ENCODE measurements at regions not wholly inside any gene's neighbourhood (a gene's known extent, or its start where the extent isn't known, plus 50 kb on each side); places are given as distances from the start of the nearest gene placed in this dataset.

GRCh38 chr4:13171292-13172057, 312.7 kb downstream of the RAB28 start:
- Mint-ChIP-seq H3K27ac (no peak overlapping the region), H3K27me3 (ENCODE audit: low read depth) (no peaks in the 10 kb centered on the region), H3K4me1 (ENCODE audit: low read depth) (no peaks in the 10 kb centered on the region), H3K9me3 (no peaks in the 10 kb centered on the region), H3K4me3 (ENCODE audit: low read depth) (no peak overlapping the region), H3K36me3 (ENCODE audit: low read depth) (no peaks in the 10 kb centered on the region)
- no peak for DNase-seq (ENCODE audit: low spot score)
- intact Hi-C loops (cut with micrococcal nuclease), result no loop called here

GRCh38 chr4:13169731-13170525, 314.2 kb downstream of the RAB28 start:
- intact Hi-C loops (cut with micrococcal nuclease), result no loop called here
- no peak for DNase-seq (ENCODE audit: low spot score)
- no peak overlapping the region for H3K27ac Mint-ChIP-seq
- no peaks in the 10 kb centered on the region for H3K9me3 Mint-ChIP-seq
- H3K4me1 Mint-ChIP-seq (ENCODE audit: low read depth), result no peaks in the 10 kb centered on the region
- H3K27me3 Mint-ChIP-seq (ENCODE audit: low read depth), result no peaks in the 10 kb centered on the region
- H3K4me3 Mint-ChIP-seq (ENCODE audit: low read depth), result no peak overlapping the region
- no peaks in the 10 kb centered on the region for H3K36me3 Mint-ChIP-seq (ENCODE audit: low read depth)

GRCh38 chr4:13168326-13168725, 315.8 kb downstream of the RAB28 start:
- Mint-ChIP-seq H3K27ac (no peak overlapping the region), H3K9me3 (no peaks in the 10 kb centered on the region), H3K36me3 (ENCODE audit: low read depth) (no peaks in the 10 kb centered on the region), H3K27me3 (ENCODE audit: low read depth) (no peaks in the 10 kb centered on the region), H3K4me1 (ENCODE audit: low read depth) (no peaks in the 10 kb centered on the region), H3K4me3 (ENCODE audit: low read depth) (no peak overlapping the region)
- intact Hi-C loops (cut with micrococcal nuclease), result no loop called here
- DNase-seq (ENCODE audit: low spot score), result no peak

GRCh38 chr4:13166214-13166613, 317.9 kb downstream of the RAB28 start:
- Mint-ChIP-seq H3K4me1 (ENCODE audit: low read depth) (no peaks in the 10 kb centered on the region), H3K27ac (no peak overlapping the region), H3K9me3 (no peaks in the 10 kb centered on the region), H3K36me3 (ENCODE audit: low read depth) (no peaks in the 10 kb centered on the region), H3K27me3 (ENCODE audit: low read depth) (no peaks in the 10 kb centered on the region), H3K4me3 (ENCODE audit: low read depth) (no peak overlapping the region)
- DNase-seq (ENCODE audit: low spot score), result no peak
- intact Hi-C loops (cut with micrococcal nuclease), result no loop called here

- DNase-seq (ENCODE audit: low spot score), result no peak
- Mint-ChIP-seq H3K4me3 (ENCODE audit: low read depth) (no peak overlapping the region), H3K36me3 (ENCODE audit: low read depth) (no peaks in the 10 kb centered on the region), H3K4me1 (ENCODE audit: low read depth) (no peaks in the 10 kb centered on the region), H3K27ac (no peak overlapping the region), H3K9me3 (no peaks in the 10 kb centered on the region), H3K27me3 (ENCODE audit: low read depth) (no peaks in the 10 kb centered on the region)
- intact Hi-C loops (cut with micrococcal nuclease), result no loop called here
Measured at GRCh38 chr4:13164783-13165331, 319.3 kb downstream of the RAB28 start.

- intact Hi-C loops (cut with micrococcal nuclease), result no loop called here
- H3K36me3 Mint-ChIP-seq (ENCODE audit: low read depth), result no peaks in the 10 kb centered on the region
- no peaks in the 10 kb centered on the region for H3K9me3 Mint-ChIP-seq
- no peak for DNase-seq (ENCODE audit: low spot score)
- H3K27me3 Mint-ChIP-seq (ENCODE audit: low read depth), result no peaks in the 10 kb centered on the region
- H3K4me3 Mint-ChIP-seq (ENCODE audit: low read depth), result no peak overlapping the region
- H3K27ac Mint-ChIP-seq, result no peak overlapping the region
- H3K4me1 Mint-ChIP-seq (ENCODE audit: low read depth), result no peaks in the 10 kb centered on the region
Measured at GRCh38 chr4:13162886-13163285, 321.3 kb downstream of the RAB28 start.

- no peaks in the 10 kb centered on the region for H3K36me3 Mint-ChIP-seq (ENCODE audit: low read depth)
- intact Hi-C loops (cut with micrococcal nuclease), result no loop called here
- H3K4me1 Mint-ChIP-seq (ENCODE audit: low read depth), result no peaks in the 10 kb centered on the region
- no peaks in the 10 kb centered on the region for H3K27me3 Mint-ChIP-seq (ENCODE audit: low read depth)
- no peaks in the 10 kb centered on the region for H3K9me3 Mint-ChIP-seq
- no peak overlapping the region for H3K27ac Mint-ChIP-seq
- H3K4me3 Mint-ChIP-seq (ENCODE audit: low read depth), result no peak overlapping the region
- no peak for DNase-seq (ENCODE audit: low spot score)
Measured at GRCh38 chr4:13160920-13161319, 323.2 kb downstream of the RAB28 start.

- no peaks in the 10 kb centered on the region for H3K4me1 Mint-ChIP-seq (ENCODE audit: low read depth)
- no peaks in the 10 kb centered on the region for H3K9me3 Mint-ChIP-seq
- H3K36me3 Mint-ChIP-seq (ENCODE audit: low read depth), result no peaks in the 10 kb centered on the region
- no peak for DNase-seq (ENCODE audit: low spot score)
- intact Hi-C loops (cut with micrococcal nuclease), result no loop called here
- no peak overlapping the region for H3K27ac Mint-ChIP-seq
- H3K27me3 Mint-ChIP-seq (ENCODE audit: low read depth), result no peaks in the 10 kb centered on the region
- H3K4me3 Mint-ChIP-seq (ENCODE audit: low read depth), result no peak overlapping the region
Measured at GRCh38 chr4:13159041-13159620, 325.0 kb downstream of the RAB28 start.

GRCh38 chr4:13151194-13151593, 332.9 kb downstream of the RAB28 start:
- no peaks in the 10 kb centered on the region for H3K9me3 Mint-ChIP-seq
- intact Hi-C loops (cut with micrococcal nuclease), result no loop called here
- no peak for DNase-seq (ENCODE audit: low spot score)
- no peak overlapping the region for H3K27ac Mint-ChIP-seq
- no peak overlapping the region for H3K4me3 Mint-ChIP-seq (ENCODE audit: low read depth)
- no peaks in the 10 kb centered on the region for H3K27me3 Mint-ChIP-seq (ENCODE audit: low read depth)
- H3K4me1 Mint-ChIP-seq (ENCODE audit: low read depth), result no peaks in the 10 kb centered on the region
- no peaks in the 10 kb centered on the region for H3K36me3 Mint-ChIP-seq (ENCODE audit: low read depth)

- H3K9me3 Mint-ChIP-seq, result no peaks in the 10 kb centered on the region
- H3K36me3 Mint-ChIP-seq (ENCODE audit: low read depth), result no peaks in the 10 kb centered on the region
- no peaks in the 10 kb centered on the region for H3K4me1 Mint-ChIP-seq (ENCODE audit: low read depth)
- H3K27me3 Mint-ChIP-seq (ENCODE audit: low read depth), result no peaks in the 10 kb centered on the region
- H3K4me3 Mint-ChIP-seq (ENCODE audit: low read depth), result no peak overlapping the region
- no peak for DNase-seq (ENCODE audit: low spot score)
- intact Hi-C loops (cut with micrococcal nuclease), result no loop called here
- H3K27ac Mint-ChIP-seq, result no peak overlapping the region
Measured at GRCh38 chr4:13143222-13144070, 340.7 kb downstream of the RAB28 start.

GRCh38 chr4:13142726-13143125, 341.4 kb downstream of the RAB28 start:
- no peaks in the 10 kb centered on the region for H3K36me3 Mint-ChIP-seq (ENCODE audit: low read depth)
- H3K4me3 Mint-ChIP-seq (ENCODE audit: low read depth), result no peak overlapping the region
- no peaks in the 10 kb centered on the region for H3K9me3 Mint-ChIP-seq
- H3K4me1 Mint-ChIP-seq (ENCODE audit: low read depth), result no peaks in the 10 kb centered on the region
- H3K27ac Mint-ChIP-seq, result no peak overlapping the region
- H3K27me3 Mint-ChIP-seq (ENCODE audit: low read depth), result no peaks in the 10 kb centered on the region
- no peak for DNase-seq (ENCODE audit: low spot score)
- intact Hi-C loops (cut with micrococcal nuclease), result no loop called here

GRCh38 chr4:13142191-13142590, 341.9 kb downstream of the RAB28 start:
- Mint-ChIP-seq H3K27me3 (ENCODE audit: low read depth) (no peaks in the 10 kb centered on the region), H3K4me3 (ENCODE audit: low read depth) (no peak overlapping the region), H3K36me3 (ENCODE audit: low read depth) (no peaks in the 10 kb centered on the region), H3K27ac (no peak overlapping the region), H3K9me3 (no peaks in the 10 kb centered on the region), H3K4me1 (ENCODE audit: low read depth) (no peaks in the 10 kb centered on the region)
- intact Hi-C loops (cut with micrococcal nuclease), result no loop called here
- no peak for DNase-seq (ENCODE audit: low spot score)
